OCI-LY7 (cell line): ENCODE measurements at regions not wholly inside any gene's neighbourhood (a gene's known extent, or its start where the extent isn't known, plus 50 kb on each side); places are given as distances from the start of the nearest gene placed in this dataset.

Source experiments
- EZH2phosphoT487 ChIP-seq: fragments of 200-600 bp; sonication (generic); IDR thresholded peaks from 2 replicates; pipeline ENCODE4 v1.6.1; 2018; ENCODE audit warnings: low read depth, borderline replicate concordance, mild to moderate bottlenecking, mixed run types, antibody characterized with exemption, low read length, moderate library complexity, mixed read lengths
- TF ChIP-seq, protein P1 (sequence below): fragments of 200-600 bp; sonication (generic); conservative IDR thresholded peaks from 2 replicates; pipeline ENCODE4 v1.5.1; 2014; ENCODE audit warnings: mild to moderate bottlenecking, antibody characterized with exemption, low read length, moderate library complexity, mixed read lengths

DNA sequence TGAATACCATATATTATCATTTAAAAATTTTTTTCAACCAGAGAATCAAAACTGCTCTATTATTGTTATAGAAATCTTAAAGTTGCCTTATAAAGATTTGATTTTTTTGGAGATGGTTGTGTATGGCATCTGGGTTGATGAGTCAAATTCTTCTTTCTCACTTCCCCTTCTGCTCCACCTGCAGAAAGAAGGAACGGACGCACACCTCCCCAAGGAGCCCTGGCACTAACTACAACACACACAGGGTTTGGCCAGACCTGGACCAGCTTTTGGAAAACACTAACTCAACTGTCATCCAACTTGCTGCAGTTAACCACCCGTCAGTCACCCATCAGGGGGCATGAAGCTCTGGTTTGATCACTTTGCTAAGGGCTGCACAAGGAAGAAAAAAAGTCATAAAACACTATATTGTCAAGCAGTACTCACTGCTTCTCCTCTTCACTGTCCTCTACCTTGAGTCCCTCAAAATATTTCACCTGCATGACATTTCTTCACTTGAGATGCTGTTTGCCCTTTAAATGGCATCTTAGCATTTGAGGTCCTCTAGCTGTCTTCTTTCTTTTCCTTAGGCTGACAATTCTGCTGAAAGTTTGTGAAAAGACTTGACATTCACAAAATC is 266.7 kb upstream of the PHF14 start:
- TF ChIP-seq, protein P1, sequence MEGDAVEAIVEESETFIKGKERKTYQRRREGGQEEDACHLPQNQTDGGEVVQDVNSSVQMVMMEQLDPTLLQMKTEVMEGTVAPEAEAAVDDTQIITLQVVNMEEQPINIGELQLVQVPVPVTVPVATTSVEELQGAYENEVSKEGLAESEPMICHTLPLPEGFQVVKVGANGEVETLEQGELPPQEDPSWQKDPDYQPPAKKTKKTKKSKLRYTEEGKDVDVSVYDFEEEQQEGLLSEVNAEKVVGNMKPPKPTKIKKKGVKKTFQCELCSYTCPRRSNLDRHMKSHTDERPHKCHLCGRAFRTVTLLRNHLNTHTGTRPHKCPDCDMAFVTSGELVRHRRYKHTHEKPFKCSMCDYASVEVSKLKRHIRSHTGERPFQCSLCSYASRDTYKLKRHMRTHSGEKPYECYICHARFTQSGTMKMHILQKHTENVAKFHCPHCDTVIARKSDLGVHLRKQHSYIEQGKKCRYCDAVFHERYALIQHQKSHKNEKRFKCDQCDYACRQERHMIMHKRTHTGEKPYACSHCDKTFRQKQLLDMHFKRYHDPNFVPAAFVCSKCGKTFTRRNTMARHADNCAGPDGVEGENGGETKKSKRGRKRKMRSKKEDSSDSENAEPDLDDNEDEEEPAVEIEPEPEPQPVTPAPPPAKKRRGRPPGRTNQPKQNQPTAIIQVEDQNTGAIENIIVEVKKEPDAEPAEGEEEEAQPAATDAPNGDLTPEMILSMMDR: no peak
- TF ChIP-seq EZH2phosphoT487: no peak
